ENCODE measurements at regions not wholly inside any gene's neighbourhood (a gene's known extent, or its start where the extent isn't known, plus 50 kb on each side); places are given as distances from the start of the nearest gene placed in this dataset.

DNA sequence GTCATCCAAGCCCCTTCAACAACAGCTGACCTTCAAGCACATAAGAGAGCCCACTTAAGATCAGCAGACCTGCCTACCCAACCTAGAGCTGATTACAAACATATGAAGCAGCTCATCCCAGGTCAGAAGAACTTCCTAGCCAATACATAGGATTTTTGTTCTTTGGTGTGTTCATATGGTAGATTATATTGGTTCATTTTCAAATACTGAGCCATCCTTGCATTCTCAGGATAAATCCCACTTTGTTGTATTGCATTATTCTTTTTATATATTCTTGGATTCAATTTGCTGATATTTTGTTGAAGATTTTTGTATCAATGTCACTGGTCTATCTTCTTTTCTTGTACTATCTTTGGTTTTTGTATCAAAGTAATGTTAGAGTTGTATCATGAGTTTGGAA, 107.3 kb upstream of the STT3B start:
- ATAC-seq = no peak
- Mint-ChIP-seq H3K9me3 (peaks cover 0 to 6% of the 10 kb centered on the region in 2 donors), H3K36me3 (no peaks in the 10 kb centered on the region)

DNA sequence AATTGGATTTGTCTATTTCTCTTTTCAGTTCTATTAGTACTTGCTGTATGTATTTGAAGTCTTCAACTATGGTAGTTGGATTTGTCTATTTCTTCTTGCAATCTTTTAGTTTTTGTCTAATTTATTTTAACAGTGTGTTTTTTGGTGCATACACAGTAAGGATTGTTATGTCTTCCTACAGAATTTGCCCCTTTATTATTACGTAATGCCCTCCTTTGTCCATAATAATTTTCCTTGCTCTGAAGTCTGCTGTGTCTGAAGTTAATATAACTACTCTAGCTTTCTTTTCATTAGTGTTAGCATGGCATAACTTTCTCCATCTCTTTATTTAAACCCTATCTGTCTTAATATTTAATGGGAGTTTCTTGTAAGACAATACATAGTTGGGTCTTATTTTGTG, 105.1 kb upstream of the STT3B start:
- Mint-ChIP-seq H3K27ac (no peak overlapping the region), H3K4me1 (peaks cover under 1% of the 10 kb centered on the region in 2 donors), H3K9me3 (peaks cover 0 to 6% of the 10 kb centered on the region in 2 donors), H3K36me3 (no peaks in the 10 kb centered on the region), H3K27me3 (ENCODE audit: low read depth in 2 of 2) (peaks cover 0 to 8% of the 10 kb centered on the region in 2 donors), H3K4me3 (no peak overlapping the region)
- H3K9me3 ChIP-seq (ENCODE audit: control insufficient read depth, insufficient read depth, low read length) = no peaks in the 10 kb centered on the region
- 100% methylated on average over 1 of the region's 1 CpG for WGBS (ENCODE audit: insufficient coverage)
- no peak overlapping the region for H3K27ac ChIP-seq (ENCODE audit: low read length)
- no peak overlapping the region for H3K4me3 ChIP-seq (ENCODE audit: low read length)
- H3K36me3 ChIP-seq (ENCODE audit: control insufficient read depth, insufficient read depth, low read length) = no peaks in the 10 kb centered on the region
- no peak for DNase-seq
- TF ChIP-seq, protein P1, sequence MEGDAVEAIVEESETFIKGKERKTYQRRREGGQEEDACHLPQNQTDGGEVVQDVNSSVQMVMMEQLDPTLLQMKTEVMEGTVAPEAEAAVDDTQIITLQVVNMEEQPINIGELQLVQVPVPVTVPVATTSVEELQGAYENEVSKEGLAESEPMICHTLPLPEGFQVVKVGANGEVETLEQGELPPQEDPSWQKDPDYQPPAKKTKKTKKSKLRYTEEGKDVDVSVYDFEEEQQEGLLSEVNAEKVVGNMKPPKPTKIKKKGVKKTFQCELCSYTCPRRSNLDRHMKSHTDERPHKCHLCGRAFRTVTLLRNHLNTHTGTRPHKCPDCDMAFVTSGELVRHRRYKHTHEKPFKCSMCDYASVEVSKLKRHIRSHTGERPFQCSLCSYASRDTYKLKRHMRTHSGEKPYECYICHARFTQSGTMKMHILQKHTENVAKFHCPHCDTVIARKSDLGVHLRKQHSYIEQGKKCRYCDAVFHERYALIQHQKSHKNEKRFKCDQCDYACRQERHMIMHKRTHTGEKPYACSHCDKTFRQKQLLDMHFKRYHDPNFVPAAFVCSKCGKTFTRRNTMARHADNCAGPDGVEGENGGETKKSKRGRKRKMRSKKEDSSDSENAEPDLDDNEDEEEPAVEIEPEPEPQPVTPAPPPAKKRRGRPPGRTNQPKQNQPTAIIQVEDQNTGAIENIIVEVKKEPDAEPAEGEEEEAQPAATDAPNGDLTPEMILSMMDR (IDR thresholded peaks at IDR 0.05) = no peak
- no peaks in the 10 kb centered on the region for H3K4me1 ChIP-seq (ENCODE audit: control insufficient read depth, insufficient read depth, low read length)
- no peaks in the 10 kb centered on the region for H3K27me3 ChIP-seq (ENCODE audit: control insufficient read depth, insufficient read depth, low read length)
- no peak for ATAC-seq
- intact Hi-C loops (cut with micrococcal nuclease) = no loop called here

More for the DNA sequence above, 107.3 kb upstream of the STT3B start:
- Mint-ChIP-seq H3K4me3 (no peak overlapping the region), H3K27ac (no peak overlapping the region), H3K27me3 (ENCODE audit: low read depth in 2 of 2) (peaks cover 0 to 11% of the 10 kb centered on the region in 2 donors), H3K4me1 (peaks cover 6% of the 10 kb centered on the region in 2 donors)
- Histone ChIP-seq H3K27ac (ENCODE audit: low read length) (no peak overlapping the region), H3K4me1 (ENCODE audit: control insufficient read depth, insufficient read depth, low read length) (no peaks in the 10 kb centered on the region), H3K27me3 (ENCODE audit: control insufficient read depth, insufficient read depth, low read length) (no peaks in the 10 kb centered on the region), H3K4me3 (ENCODE audit: low read length) (no peak overlapping the region), H3K9me3 (ENCODE audit: control insufficient read depth, insufficient read depth, low read length) (no peaks in the 10 kb centered on the region), H3K36me3 (ENCODE audit: control insufficient read depth, insufficient read depth, low read length) (no peaks in the 10 kb centered on the region)
- TF ChIP-seq, protein P1 (IDR thresholded peaks at IDR 0.05) = no peak
- intact Hi-C loops (cut with micrococcal nuclease) = no loop called here
- DNase-seq = no peak

DNA sequence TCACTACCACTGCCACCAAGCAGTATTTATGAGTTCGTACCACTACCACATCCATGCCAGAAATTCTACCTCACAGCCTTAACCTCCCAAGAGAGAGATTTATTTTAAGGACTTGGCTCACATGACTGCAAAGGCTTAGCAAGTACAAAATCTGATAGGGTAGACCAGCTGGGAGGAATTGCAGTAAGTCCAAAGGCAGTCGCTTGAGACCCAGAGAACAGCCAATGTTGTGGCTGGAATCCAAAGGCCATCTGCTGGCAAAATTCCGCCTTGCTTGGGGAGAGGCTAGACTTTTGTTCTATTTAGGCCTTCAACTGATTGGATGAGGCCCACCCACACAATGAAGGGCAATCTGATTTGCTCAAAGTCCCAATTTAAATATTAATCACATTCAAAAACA, 101.4 kb upstream of the STT3B start:
- no peak overlapping the region for H3K4me3 ChIP-seq (ENCODE audit: low read length)
- peaks cover 0 to 8% of the 10 kb centered on the region in 2 donors for H3K27me3 Mint-ChIP-seq (ENCODE audit: low read depth in 2 of 2)
- H3K27ac Mint-ChIP-seq = no peak overlapping the region
- no peak for DNase-seq
- no peak overlapping the region for H3K4me3 Mint-ChIP-seq
- no peaks in the 10 kb centered on the region for H3K4me1 Mint-ChIP-seq
- H3K27me3 ChIP-seq (ENCODE audit: control insufficient read depth, insufficient read depth, low read length) = no peaks in the 10 kb centered on the region
- TF ChIP-seq, protein P1 (IDR thresholded peaks at IDR 0.05) = no peak
- H3K27ac ChIP-seq (ENCODE audit: low read length) = no peak overlapping the region
- intact Hi-C loops (cut with micrococcal nuclease) = loop anchor here (10.0 kb wide), 1 partner anchor 667 kb away; no protein-coding TSS in a partner anchor
- no peak for ATAC-seq
- peaks cover 0 to 6% of the 10 kb centered on the region in 2 donors for H3K9me3 Mint-ChIP-seq
- no peaks in the 10 kb centered on the region for H3K4me1 ChIP-seq (ENCODE audit: control insufficient read depth, insufficient read depth, low read length)
- no peaks in the 10 kb centered on the region for H3K36me3 ChIP-seq (ENCODE audit: control insufficient read depth, insufficient read depth, low read length)
- 98% methylated on average over 3 of the region's 3 CpGs for WGBS (ENCODE audit: insufficient coverage)
- peaks cover 1% of the 10 kb centered on the region for H3K9me3 ChIP-seq (ENCODE audit: control insufficient read depth, insufficient read depth, low read length)
- H3K36me3 Mint-ChIP-seq = no peaks in the 10 kb centered on the region
